MM.1S (cell line): ENCODE measurements at regions not wholly inside any gene's neighbourhood (a gene's known extent, or its start where the extent isn't known, plus 50 kb on each side); places are given as distances from the start of the nearest gene placed in this dataset.

Source experiments
- CTCF ChIP-seq: fragments of 300-600 bp; sonication (generic); IDR thresholded peaks from 2 replicates; pipeline ENCODE4 v1.5.1; 2016; ENCODE audit warnings: antibody characterized with exemption, low read length, mixed read lengths
- EZH2 ChIP-seq: fragments of 300-600 bp; sonication (generic); optimal IDR thresholded peaks from 2 replicates; pipeline ENCODE3; 2017; ENCODE audit warnings: low read depth, mild to moderate bottlenecking, antibody characterized with exemption, low read length, mixed read lengths
- EZH2phosphoT487 ChIP-seq: fragments of 300-600 bp; sonication (generic); IDR thresholded peaks from 2 replicates; pipeline ENCODE4 v1.6.1; 2018; ENCODE audit warnings: antibody characterized with exemption, low read length

GRCh38 chr14:34373191-34373590 lies 88.8 kb downstream of the SPTSSA start:
- TF ChIP-seq CTCF (no peak), EZH2phosphoT487 (no peak), EZH2 (no peak)
